ACC112 (cell line): ENCODE measurements at regions not wholly inside any gene's neighbourhood (a gene's known extent, or its start where the extent isn't known, plus 50 kb on each side); places are given as distances from the start of the nearest gene placed in this dataset.

Experiments
- H2AFZ ChIP-seq: fragments of 200-600 bp; sonication (generic); one replicate; pipeline ENCODE4 v1.6.0; 2017; ENCODE audit warnings: antibody characterized with exemption, low read length; ENCODE audit not compliant: unreplicated experiment
- H3K27ac ChIP-seq: fragments of 200-600 bp; sonication (generic); 2 replicates; pipeline ENCODE4 v1.5.1; 2014; ENCODE audit warnings: low read depth, mild to moderate bottlenecking, antibody characterized with exemption, low read length, moderate library complexity
- H3K27me3 ChIP-seq: fragments of 200-600 bp; sonication (generic); 2 replicates; pipeline ENCODE4 v1.6.1; 2014; ENCODE audit warnings: mild to moderate bottlenecking, antibody characterized with exemption, low read length, moderate library complexity, mixed read lengths; ENCODE audit not compliant: insufficient read depth
- H3K36me3 ChIP-seq: fragments of 200-600 bp; sonication (generic); 2 replicates; pipeline ENCODE4 v1.6.1; 2016; ENCODE audit warnings: mild to moderate bottlenecking, antibody characterized with exemption, low read length, moderate library complexity, mixed read lengths; ENCODE audit not compliant: insufficient read depth
- H3K4me1 ChIP-seq: fragments of 200-600 bp; sonication (generic); one replicate; pipeline ENCODE4 v1.6.1; 2016; ENCODE audit warnings: low read length, mixed read lengths; ENCODE audit not compliant: insufficient read depth, unreplicated experiment, control insufficient read depth
- H3K4me3 ChIP-seq: fragments of 200-600 bp; sonication (generic); 2 replicates; pipeline ENCODE4 v1.5.1; 2014; ENCODE audit warnings: mild to moderate bottlenecking, low read depth, low read length
- H3K79me2 ChIP-seq: fragments of 200-600 bp; sonication (generic); one replicate; pipeline ENCODE4 v1.6.0; 2016; ENCODE audit warnings: low read length; ENCODE audit not compliant: control insufficient read depth, unreplicated experiment, insufficient read depth

DNA sequence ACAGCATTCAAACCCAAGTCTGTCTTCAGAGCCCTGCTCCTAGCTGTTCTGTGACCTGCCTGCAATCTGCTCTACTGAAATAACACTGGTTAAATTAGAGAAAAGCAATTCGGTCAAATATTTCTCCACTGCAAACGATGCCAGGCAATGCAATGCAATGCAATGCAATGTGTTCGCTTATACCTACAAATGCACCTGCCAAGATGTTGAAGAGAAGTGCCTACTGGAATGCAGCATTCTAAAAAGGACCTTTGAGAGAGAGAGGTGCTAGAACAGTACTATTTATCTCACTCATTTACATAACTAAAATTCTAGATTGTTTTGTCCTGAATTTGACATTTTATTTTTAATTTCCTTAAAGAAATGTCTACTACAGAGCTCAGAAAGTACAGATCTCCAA, 157.3 kb upstream of the CDK1 start:
- Histone ChIP-seq H2AFZ (no peak overlapping the region), H3K4me1 (no peaks in the 10 kb centered on the region)

DNA sequence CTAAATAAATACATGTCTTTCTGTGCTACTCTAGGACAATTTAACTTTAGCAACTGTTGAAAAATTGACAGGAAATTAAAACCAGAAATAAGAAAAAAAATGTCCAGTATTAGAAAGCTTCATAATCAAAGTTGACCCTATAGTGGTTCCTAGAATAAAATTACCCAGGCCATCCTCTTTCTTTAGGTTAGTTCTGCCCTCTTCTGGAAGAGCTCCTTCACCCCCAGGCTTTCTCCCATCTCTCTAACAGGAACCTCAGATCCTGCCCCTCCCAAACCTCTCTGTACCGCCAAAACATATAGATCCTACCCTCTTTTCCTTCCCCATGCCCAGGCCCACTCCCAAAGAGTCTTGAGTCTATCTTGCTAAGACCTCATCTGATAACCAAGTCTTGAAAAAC, 159.4 kb upstream of the CDK1 start:
- no peaks in the 10 kb centered on the region for H3K79me2 ChIP-seq
- no peak overlapping the region for H3K27ac ChIP-seq
- no peak overlapping the region for H2AFZ ChIP-seq
- H3K27me3 ChIP-seq: no peaks in the 10 kb centered on the region
- no peaks in the 10 kb centered on the region for H3K36me3 ChIP-seq
- H3K4me1 ChIP-seq: peaks cover 6% of the 10 kb centered on the region
- no peak overlapping the region for H3K4me3 ChIP-seq

More for the DNA sequence above, 157.3 kb upstream of the CDK1 start:
- Histone ChIP-seq H3K79me2 (no peaks in the 10 kb centered on the region), H3K27me3 (no peaks in the 10 kb centered on the region), H3K27ac (no peak overlapping the region), H3K36me3 (no peaks in the 10 kb centered on the region), H3K4me3 (no peak overlapping the region)

DNA sequence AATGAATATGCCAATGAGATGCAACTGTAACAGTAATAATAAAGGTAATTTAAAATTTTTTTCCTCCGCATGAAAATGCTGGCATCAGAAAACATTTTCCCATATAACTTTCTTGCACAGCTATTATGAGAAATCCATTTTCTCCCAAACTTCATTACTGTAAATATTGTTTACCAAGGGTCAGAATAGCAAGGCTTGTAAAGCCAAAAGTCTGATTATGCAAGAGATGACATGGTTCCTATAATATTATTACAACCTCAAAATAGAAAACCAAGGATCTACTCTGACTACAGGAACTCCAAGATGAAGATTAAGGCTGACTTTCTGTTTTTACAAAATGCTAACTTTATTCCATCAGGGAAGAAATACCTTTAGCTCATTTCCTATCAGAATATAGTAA, 162.7 kb upstream of the CDK1 start:
- Histone ChIP-seq H3K79me2 (no peaks in the 10 kb centered on the region), H2AFZ (no peak overlapping the region), H3K4me3 (no peak overlapping the region), H3K27me3 (no peaks in the 10 kb centered on the region), H3K36me3 (no peaks in the 10 kb centered on the region), H3K27ac (no peak overlapping the region), H3K4me1 (peaks cover 17% of the 10 kb centered on the region)

DNA sequence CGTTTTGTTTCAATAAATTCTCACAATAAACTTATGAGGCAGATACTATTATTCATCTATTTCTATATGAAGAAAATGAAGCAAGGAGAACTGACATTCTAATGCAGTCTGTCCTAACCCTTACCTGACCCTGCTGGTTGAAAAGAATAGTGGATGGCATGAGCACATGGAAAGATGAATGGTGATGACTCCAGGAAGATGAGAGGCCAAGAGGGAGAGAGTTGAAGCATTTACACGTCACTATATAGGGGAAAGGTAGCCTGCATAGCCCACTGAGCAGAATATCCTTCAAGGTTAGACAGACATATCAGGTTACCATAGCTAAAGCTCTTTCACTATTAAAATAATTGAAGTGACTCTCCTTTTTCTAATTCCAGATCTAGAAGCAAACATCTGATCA, 163.9 kb upstream of the CDK1 start:
- Histone ChIP-seq H3K36me3 (no peaks in the 10 kb centered on the region), H3K27ac (no peak overlapping the region), H3K27me3 (no peaks in the 10 kb centered on the region), H3K4me1 (peaks cover 17% of the 10 kb centered on the region), H3K79me2 (no peaks in the 10 kb centered on the region), H2AFZ (no peak overlapping the region), H3K4me3 (no peak overlapping the region)

DNA sequence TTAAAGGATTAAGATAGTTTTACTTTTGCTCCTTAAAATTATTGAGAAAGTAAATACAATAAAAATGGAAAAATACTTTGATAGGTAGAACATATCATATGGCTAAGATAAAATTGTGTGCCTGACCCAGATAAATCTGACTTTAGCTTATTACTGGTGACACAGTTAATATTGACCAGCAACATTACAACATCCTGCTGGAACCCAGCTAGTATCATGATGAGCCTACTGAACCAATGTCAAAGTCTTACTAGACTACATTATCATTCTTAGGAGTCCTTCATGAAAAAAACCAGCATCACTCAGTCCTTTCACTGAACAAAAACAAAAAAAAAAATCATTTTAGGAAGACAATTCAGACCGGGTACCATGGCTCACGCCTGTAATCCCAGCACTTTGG, 164.8 kb upstream of the CDK1 start:
- peaks cover 17% of the 10 kb centered on the region for H3K4me1 ChIP-seq
- H3K36me3 ChIP-seq: no peaks in the 10 kb centered on the region
- H2AFZ ChIP-seq: no peak overlapping the region
- H3K27ac ChIP-seq: no peak overlapping the region
- H3K4me3 ChIP-seq: no peak overlapping the region
- H3K79me2 ChIP-seq: no peaks in the 10 kb centered on the region
- H3K27me3 ChIP-seq: no peaks in the 10 kb centered on the region

GRCh38 chr10:60611291-60611747, 167.0 kb upstream of the CDK1 start:
- Histone ChIP-seq H3K36me3 (no peaks in the 10 kb centered on the region), H3K27me3 (no peaks in the 10 kb centered on the region), H3K4me1 (peaks cover 25% of the 10 kb centered on the region), H3K4me3 (no peak overlapping the region), H3K27ac (no peak overlapping the region), H2AFZ (no peak overlapping the region), H3K79me2 (no peaks in the 10 kb centered on the region)

DNA sequence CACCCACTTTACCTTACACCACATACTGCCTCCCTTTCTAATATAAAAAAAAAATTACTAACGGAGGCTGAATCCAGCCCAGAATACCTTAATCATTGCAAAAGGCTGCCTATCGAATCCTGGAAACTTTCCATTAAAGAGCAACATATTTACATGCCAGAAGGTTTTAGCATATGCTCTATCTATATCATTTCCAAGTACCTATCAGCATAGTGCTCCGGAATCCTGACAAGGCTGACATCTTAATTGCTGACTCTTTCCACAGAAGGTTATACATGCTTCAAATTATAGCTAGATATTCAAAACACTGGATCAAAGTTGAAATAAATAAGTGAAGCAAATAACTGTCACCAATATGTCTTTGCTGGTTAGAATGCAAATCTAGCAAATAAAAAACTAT, 170.9 kb upstream of the CDK1 start:
- Histone ChIP-seq H3K27me3 (no peaks in the 10 kb centered on the region), H3K4me1 (peaks cover 20% of the 10 kb centered on the region), H3K36me3 (no peaks in the 10 kb centered on the region), H3K27ac (no peak overlapping the region), H3K79me2 (no peaks in the 10 kb centered on the region), H3K4me3 (no peak overlapping the region), H2AFZ (no peak overlapping the region)

GRCh38 chr10:60606343-60607080, 171.8 kb upstream of the CDK1 start:
- H3K27me3 ChIP-seq: no peaks in the 10 kb centered on the region
- H3K36me3 ChIP-seq: no peaks in the 10 kb centered on the region
- H3K27ac ChIP-seq: peak overlapping the region; percentile 61; the same call in 1 of the 2 replicates
- H3K79me2 ChIP-seq: no peaks in the 10 kb centered on the region
- H3K4me3 ChIP-seq: peak overlapping the region; percentile 26
- peak overlapping the region; percentile 48 for H2AFZ ChIP-seq
- H3K4me1 ChIP-seq: peaks cover 15% of the 10 kb centered on the region

- Histone ChIP-seq H3K36me3 (no peaks in the 10 kb centered on the region), H3K27me3 (no peaks in the 10 kb centered on the region), H3K4me1 (peaks cover 10% of the 10 kb centered on the region), H2AFZ (no peak overlapping the region), H3K4me3 (no peak overlapping the region), H3K27ac (no peak overlapping the region), H3K79me2 (no peaks in the 10 kb centered on the region)
Observed at GRCh38 chr10:60605476-60605875, 172.8 kb upstream of the CDK1 start.

DNA sequence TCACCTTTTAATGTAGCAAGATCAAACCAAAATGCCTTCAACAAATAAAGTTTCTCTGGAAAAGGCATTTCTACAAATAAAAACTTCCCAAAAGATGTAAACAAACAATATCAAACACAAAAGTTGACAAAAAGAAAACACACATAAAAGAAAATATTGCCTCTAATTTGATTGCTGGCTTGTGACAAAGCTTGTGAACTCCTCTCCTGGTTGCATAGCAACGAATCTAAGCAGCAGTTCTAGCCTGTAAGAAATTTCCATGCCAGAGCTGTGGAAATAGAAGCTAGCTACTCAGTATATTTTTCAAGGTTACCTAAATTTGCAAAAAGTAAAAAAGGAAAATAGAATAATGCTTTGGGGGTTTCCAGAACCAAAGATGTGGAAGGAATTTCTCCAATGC, 173.9 kb upstream of the CDK1 start:
- no peaks in the 10 kb centered on the region for H3K27me3 ChIP-seq
- no peak overlapping the region for H3K4me3 ChIP-seq
- H3K27ac ChIP-seq: no peak overlapping the region
- H3K4me1 ChIP-seq: peaks cover 10% of the 10 kb centered on the region
- no peaks in the 10 kb centered on the region for H3K36me3 ChIP-seq
- H3K79me2 ChIP-seq: no peaks in the 10 kb centered on the region
- no peak overlapping the region for H2AFZ ChIP-seq

DNA sequence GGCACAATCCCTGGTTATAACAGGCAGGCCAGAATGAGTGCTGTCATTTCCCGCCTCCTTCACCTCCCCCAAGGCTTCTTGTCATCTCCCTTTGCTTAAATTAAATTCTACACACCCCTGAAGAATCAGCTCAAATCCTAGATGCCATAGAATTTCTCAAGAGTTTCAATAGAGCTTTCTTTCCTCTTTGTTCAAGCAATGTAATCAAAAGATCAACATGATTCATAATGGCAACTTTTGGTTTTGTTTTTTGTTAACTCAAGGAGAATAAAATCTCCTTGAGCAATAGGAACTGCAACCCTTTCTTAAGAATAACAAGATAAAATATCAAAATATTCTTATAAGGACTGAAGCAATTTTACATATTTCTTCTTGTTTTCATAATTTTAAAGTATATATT, 180.8 kb upstream of the CDK1 start:
- Histone ChIP-seq H3K27me3 (no peaks in the 10 kb centered on the region), H3K4me1 (no peaks in the 10 kb centered on the region), H3K79me2 (no peaks in the 10 kb centered on the region), H3K36me3 (no peaks in the 10 kb centered on the region), H3K27ac (no peak overlapping the region), H3K4me3 (no peak overlapping the region), H2AFZ (peak overlapping the region; percentile 31)
